K562 (cell line): ENCODE measurements at regions not wholly inside any gene's neighbourhood (a gene's known extent, or its start where the extent isn't known, plus 50 kb on each side); places are given as distances from the start of the nearest gene placed in this dataset.

ENCODE experiments used
- BCL6 ChIP-seq: fragments of 250-450 bp; sonication (Bioruptor Pico); IDR thresholded peaks from 2 replicates; pipeline ENCODE4 v1.4.0; 2020
- MAFG ChIP-seq: fragments of 450-650 bp; conservative IDR thresholded peaks from 2 replicates; pipeline ENCODE4 v1.6.1; 2016; ENCODE audit warnings: missing genetic modification characterization, missing compliant biosample characterization
- MEF2D ChIP-seq: conservative IDR thresholded peaks from 2 replicates; pipeline ENCODE4 v1.6.1; 2016; ENCODE audit warnings: low read depth, missing genetic modification characterization, missing compliant biosample characterization
- MYC ChIP-seq, 2 experiments: fragments of 250-450 bp in 1 of 2; sonication (Bioruptor Pico) in 1 of 2; IDR thresholded peaks; 2 replicates each; pipeline versions ENCODE4 v1.5.1 to v1.6.1; 2012 to 2021; ENCODE audit warnings: low read depth in 2 of 2, borderline replicate concordance in 1 of 2, improper control_type of control experiment in 1 of 2, low read length in 1 of 2, mild to moderate bottlenecking in 1 of 2, moderate library complexity in 1 of 2
- MYNN ChIP-seq, 2 experiments: sonication (generic); formaldehyde crosslinking in 1 of 2; IDR thresholded peaks; 2 replicates each; pipeline versions ENCODE4 v1.5.0 to v1.6.1; 2016 to 2020; ENCODE audit warnings: antibody characterized with exemption in 1 of 2, missing genetic modification reagents in 1 of 2
- RNF2 ChIP-seq: sonication (generic); IDR thresholded peaks from 2 replicates; pipeline ENCODE4 v1.6.1; 2016
- STAT5A ChIP-seq: IDR thresholded peaks from 2 replicates; pipeline ENCODE4 v1.6.1; 2012; ENCODE audit warnings: low read length, inconsistent platforms, borderline replicate concordance
- ZNF140 ChIP-seq: fragments of 250-450 bp; sonication (Bioruptor Pico); IDR thresholded peaks from 2 replicates; pipeline ENCODE4 v1.8.0; 2021; ENCODE audit warnings: moderate library complexity, mild to moderate bottlenecking, inconsistent platforms
- TF ChIP-seq, protein P1 (sequence below): sonication (generic); formaldehyde crosslinking; IDR thresholded peaks from 2 replicates; pipeline ENCODE4 v1.8.1; 2023; ENCODE audit warnings: missing genetic modification reagents, mild to moderate bottlenecking, borderline replicate concordance
- TF ChIP-seq, protein P2 (sequence below): fragments of 450-650 bp; formaldehyde crosslinking; conservative IDR thresholded peaks from 2 replicates; pipeline ENCODE4 v1.4.0; 2022; ENCODE audit warnings: mild to moderate bottlenecking, missing genetic modification characterization
- TF ChIP-seq, protein P3 (sequence below): sonication (generic); formaldehyde crosslinking; IDR thresholded peaks from 2 replicates; pipeline ENCODE4 v1.8.1; 2022; ENCODE audit warnings: missing genetic modification reagents
- TF ChIP-seq, protein P4 (sequence below): fragments of 150-350 bp; conservative IDR thresholded peaks from 2 replicates; pipeline ENCODE4 v1.6.1; 2014; ENCODE audit warnings: low read length
- TF ChIP-seq, protein P5 (sequence below): fragments of 250-450 bp; sonication (Bioruptor Pico); IDR thresholded peaks from 2 replicates; pipeline ENCODE4 v1.4.0; 2020; ENCODE audit warnings: borderline replicate concordance

DNA sequence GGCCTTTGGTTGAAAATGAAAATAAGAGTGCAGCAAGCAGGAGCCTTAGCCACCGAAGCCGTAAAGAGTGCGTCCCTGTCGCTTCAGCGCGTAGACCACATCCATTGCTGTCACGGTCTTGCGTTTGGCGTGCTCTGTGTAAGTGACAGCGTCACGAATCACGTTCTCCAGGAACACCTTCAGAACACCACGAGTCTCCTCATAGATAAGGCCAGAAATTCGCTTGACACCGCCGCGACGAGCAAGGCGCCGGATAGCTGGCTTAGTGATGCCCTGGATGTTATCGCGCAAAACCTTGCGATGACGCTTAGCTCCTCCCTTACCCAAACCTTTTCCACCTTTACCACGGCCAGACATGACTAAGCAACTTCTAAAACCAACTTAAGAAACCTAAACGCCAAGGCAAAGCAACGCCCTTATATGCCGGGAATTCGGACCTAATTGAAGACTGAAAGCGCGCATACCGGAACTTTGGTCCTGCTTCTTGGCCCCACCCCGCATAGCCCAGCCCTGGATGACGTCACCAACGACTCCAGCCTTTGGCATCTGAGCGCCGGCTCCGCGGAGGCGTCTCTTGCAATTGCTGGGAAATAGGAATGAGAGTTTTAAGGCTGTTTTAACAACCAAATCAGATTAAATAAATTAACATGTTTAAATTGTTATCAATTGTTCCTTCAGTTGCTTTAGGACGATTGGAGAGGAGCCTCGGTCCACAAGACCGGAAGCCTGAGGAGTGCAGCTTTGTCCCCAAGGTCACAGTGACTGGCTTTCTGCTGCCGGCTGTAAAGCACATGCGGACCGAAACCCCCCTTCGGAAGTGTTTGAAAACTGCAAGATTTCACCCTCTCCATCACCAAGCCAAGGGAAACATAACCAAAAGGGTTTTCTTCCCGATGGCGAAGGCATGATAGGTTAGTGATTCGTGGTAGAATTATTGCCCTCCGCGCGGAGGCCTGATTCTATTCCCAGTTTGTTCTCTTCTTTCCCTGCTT, 79.6 kb upstream of the BTN3A2 start (continued):
- TF ChIP-seq, protein P1, sequence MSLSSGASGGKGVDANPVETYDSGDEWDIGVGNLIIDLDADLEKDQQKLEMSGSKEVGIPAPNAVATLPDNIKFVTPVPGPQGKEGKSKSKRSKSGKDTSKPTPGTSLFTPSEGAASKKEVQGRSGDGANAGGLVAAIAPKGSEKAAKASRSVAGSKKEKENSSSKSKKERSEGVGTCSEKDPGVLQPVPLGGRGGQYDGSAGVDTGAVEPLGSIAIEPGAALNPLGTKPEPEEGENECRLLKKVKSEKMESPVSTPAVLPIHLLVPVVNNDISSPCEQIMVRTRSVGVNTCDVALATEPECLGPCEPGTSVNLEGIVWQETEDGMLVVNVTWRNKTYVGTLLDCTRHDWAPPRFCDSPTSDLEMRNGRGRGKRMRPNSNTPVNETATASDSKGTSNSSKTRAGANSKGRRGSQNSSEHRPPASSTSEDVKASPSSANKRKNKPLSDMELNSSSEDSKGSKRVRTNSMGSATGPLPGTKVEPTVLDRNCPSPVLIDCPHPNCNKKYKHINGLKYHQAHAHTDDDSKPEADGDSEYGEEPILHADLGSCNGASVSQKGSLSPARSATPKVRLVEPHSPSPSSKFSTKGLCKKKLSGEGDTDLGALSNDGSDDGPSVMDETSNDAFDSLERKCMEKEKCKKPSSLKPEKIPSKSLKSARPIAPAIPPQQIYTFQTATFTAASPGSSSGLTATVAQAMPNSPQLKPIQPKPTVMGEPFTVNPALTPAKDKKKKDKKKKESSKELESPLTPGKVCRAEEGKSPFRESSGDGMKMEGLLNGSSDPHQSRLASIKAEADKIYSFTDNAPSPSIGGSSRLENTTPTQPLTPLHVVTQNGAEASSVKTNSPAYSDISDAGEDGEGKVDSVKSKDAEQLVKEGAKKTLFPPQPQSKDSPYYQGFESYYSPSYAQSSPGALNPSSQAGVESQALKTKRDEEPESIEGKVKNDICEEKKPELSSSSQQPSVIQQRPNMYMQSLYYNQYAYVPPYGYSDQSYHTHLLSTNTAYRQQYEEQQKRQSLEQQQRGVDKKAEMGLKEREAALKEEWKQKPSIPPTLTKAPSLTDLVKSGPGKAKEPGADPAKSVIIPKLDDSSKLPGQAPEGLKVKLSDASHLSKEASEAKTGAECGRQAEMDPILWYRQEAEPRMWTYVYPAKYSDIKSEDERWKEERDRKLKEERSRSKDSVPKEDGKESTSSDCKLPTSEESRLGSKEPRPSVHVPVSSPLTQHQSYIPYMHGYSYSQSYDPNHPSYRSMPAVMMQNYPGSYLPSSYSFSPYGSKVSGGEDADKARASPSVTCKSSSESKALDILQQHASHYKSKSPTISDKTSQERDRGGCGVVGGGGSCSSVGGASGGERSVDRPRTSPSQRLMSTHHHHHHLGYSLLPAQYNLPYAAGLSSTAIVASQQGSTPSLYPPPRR (CRISPR knock-in tag) = peak; percentile 38; the same call in 1 of the 2 replicates
- TF ChIP-seq MEF2D (tag) (0 out of 2 replicates have a peak, but pooled peaks have one; percentile 9), BCL6 (CRISPR knock-in tag) (no peak; the same call in 1 of the 2 replicates), STAT5A (peak; percentile 57), MAFG (peak; percentile 98), MYC (IDR thresholded peaks at IDR 0.05; ENCODE audit: low read depth, low read length) (peak; percentile 69; the same call in 1 of the 2 replicates), MYC (CRISPR knock-in tag; IDR thresholded peaks at IDR 0.05; ENCODE audit: borderline replicate concordance, low read depth) (peak; percentile 83; the same call in 1 of the 2 replicates), MYNN (IDR thresholded peaks at IDR 0.05) (peak; percentile 90), MYNN (CRISPR knock-in tag; IDR thresholded peaks at IDR 0.05) (no peak), ZNF140 (CRISPR knock-in tag) (no peak), RNF2 (peak; percentile 96)
- TF ChIP-seq, protein P2, sequence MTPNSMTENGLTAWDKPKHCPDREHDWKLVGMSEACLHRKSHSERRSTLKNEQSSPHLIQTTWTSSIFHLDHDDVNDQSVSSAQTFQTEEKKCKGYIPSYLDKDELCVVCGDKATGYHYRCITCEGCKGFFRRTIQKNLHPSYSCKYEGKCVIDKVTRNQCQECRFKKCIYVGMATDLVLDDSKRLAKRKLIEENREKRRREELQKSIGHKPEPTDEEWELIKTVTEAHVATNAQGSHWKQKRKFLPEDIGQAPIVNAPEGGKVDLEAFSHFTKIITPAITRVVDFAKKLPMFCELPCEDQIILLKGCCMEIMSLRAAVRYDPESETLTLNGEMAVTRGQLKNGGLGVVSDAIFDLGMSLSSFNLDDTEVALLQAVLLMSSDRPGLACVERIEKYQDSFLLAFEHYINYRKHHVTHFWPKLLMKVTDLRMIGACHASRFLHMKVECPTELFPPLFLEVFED = peak; percentile 97
- TF ChIP-seq, protein P3, sequence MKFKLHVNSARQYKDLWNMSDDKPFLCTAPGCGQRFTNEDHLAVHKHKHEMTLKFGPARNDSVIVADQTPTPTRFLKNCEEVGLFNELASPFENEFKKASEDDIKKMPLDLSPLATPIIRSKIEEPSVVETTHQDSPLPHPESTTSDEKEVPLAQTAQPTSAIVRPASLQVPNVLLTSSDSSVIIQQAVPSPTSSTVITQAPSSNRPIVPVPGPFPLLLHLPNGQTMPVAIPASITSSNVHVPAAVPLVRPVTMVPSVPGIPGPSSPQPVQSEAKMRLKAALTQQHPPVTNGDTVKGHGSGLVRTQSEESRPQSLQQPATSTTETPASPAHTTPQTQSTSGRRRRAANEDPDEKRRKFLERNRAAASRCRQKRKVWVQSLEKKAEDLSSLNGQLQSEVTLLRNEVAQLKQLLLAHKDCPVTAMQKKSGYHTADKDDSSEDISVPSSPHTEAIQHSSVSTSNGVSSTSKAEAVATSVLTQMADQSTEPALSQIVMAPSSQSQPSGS = peak; percentile 96
- TF ChIP-seq, protein P4, sequence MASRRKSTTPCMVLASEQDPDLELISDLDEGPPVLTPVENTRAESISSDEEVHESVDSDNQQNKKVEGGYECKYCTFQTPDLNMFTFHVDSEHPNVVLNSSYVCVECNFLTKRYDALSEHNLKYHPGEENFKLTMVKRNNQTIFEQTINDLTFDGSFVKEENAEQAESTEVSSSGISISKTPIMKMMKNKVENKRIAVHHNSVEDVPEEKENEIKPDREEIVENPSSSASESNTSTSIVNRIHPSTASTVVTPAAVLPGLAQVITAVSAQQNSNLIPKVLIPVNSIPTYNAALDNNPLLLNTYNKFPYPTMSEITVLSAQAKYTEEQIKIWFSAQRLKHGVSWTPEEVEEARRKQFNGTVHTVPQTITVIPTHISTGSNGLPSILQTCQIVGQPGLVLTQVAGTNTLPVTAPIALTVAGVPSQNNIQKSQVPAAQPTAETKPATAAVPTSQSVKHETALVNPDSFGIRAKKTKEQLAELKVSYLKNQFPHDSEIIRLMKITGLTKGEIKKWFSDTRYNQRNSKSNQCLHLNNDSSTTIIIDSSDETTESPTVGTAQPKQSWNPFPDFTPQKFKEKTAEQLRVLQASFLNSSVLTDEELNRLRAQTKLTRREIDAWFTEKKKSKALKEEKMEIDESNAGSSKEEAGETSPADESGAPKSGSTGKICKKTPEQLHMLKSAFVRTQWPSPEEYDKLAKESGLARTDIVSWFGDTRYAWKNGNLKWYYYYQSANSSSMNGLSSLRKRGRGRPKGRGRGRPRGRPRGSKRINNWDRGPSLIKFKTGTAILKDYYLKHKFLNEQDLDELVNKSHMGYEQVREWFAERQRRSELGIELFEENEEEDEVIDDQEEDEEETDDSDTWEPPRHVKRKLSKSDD = peak; percentile 82; the same call in 1 of the 2 replicates
- TF ChIP-seq, protein P5, sequence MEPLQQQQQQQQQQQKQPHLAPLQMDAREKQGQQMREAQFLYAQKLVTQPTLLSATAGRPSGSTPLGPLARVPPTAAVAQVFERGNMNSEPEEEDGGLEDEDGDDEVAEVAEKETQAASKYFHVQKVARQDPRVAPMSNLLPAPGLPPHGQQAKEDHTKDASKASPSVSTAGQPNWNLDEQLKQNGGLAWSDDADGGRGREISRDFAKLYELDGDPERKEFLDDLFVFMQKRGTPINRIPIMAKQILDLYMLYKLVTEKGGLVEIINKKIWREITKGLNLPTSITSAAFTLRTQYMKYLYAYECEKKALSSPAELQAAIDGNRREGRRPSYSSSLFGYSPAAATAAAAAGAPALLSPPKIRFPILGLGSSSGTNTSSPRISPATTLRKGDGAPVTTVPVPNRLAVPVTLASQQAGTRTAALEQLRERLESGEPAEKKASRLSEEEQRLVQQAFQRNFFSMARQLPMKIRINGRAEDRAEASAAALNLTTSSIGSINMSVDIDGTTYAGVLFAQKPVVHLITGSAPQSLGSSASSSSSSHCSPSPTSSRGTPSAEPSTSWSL (CRISPR knock-in tag) = no peak
